HUDEP-2 (cell line): ENCODE measurements at regions not wholly inside any gene's neighbourhood (a gene's known extent, or its start where the extent isn't known, plus 50 kb on each side); places are given as distances from the start of the nearest gene placed in this dataset.

Source experiments
- DNase-seq, 76 experiments: peaks; one replicate each; lab custom pipeline; 2025; ENCODE audit not compliant: unreplicated experiment in 76 of 76; lab: John Stamatoyannopoulos, UW

- DNase-seq = no peak
Observed at GRCh38 chr12:67568055-67568454, 80.5 kb upstream of the DYRK2 start.

GRCh38 chr12:67572492-67572891, 76.1 kb upstream of the DYRK2 start:
- no peak for DNase-seq

GRCh38 chr12:67573566-67573965, 75.0 kb upstream of the DYRK2 start:
- DNase-seq = no peak

GRCh38 chr12:67578976-67579661, 69.4 kb upstream of the DYRK2 start:
- DNase-seq = no peak

DNA sequence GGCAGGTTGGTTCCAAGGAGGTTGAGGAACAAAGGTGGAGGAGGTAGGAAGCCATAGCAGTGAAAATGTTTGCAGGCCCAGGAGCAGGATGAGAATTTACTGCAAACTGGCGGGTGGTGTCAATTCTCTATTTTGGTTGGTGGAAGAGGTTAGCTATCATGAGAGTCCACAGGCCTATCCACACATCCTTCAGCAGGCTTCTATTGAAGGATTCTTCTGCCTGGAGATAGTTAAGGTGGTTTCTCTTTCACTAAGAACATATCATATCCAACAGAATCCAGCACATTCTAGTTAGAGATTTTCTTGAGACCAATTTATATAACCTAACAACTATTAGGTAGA, 68.9 kb upstream of the DYRK2 start:
- no peak for DNase-seq

GRCh38 chr12:67582238-67582834, 66.2 kb upstream of the DYRK2 start:
- DNase-seq = no peak

DNA sequence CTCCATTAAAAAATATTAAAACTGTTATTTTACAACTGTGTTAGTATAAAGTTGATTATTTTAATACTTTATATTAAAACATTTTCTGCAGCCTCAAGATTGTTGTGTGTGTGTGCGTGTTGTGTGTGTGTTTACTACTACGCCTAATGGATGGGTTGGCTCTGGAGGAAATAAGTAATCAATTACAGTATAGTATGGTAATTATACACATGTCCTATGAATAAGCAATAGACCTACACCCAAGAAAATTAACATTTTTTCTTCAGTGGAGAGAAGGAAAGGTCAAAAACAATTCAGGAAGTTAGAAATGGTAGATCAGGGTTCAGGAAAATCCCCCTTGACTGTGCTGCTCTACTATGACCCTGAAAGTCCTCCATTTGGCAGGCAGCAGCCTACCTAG, 65.7 kb upstream of the DYRK2 start:
- no peak for DNase-seq

DNA sequence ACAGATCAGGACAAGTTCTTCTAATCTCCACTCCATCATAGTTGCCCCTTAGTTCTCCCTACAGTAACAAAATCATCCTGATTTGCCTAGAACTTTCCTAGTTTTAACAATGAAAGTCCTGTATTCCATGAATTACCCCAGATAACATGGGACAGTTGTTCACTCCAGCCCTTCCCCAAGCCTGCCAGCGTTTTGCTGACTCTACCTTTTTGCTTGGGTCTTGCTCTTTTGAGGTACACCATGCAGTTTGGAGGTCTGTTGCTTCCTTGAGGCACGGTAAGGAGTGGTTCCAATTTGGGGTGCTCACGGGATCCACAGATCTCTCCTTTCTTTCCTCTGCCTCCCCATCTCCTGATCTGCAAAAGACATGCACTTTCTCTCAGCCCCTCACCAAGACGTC, 61.6 kb upstream of the DYRK2 start:
- DNase-seq = no peak

- DNase-seq = no peak
Observed at GRCh38 chr12:67589078-67589477, 59.5 kb upstream of the DYRK2 start.

- DNase-seq = no peak
Observed at GRCh38 chr12:67590149-67590790, 58.3 kb upstream of the DYRK2 start.

DNA sequence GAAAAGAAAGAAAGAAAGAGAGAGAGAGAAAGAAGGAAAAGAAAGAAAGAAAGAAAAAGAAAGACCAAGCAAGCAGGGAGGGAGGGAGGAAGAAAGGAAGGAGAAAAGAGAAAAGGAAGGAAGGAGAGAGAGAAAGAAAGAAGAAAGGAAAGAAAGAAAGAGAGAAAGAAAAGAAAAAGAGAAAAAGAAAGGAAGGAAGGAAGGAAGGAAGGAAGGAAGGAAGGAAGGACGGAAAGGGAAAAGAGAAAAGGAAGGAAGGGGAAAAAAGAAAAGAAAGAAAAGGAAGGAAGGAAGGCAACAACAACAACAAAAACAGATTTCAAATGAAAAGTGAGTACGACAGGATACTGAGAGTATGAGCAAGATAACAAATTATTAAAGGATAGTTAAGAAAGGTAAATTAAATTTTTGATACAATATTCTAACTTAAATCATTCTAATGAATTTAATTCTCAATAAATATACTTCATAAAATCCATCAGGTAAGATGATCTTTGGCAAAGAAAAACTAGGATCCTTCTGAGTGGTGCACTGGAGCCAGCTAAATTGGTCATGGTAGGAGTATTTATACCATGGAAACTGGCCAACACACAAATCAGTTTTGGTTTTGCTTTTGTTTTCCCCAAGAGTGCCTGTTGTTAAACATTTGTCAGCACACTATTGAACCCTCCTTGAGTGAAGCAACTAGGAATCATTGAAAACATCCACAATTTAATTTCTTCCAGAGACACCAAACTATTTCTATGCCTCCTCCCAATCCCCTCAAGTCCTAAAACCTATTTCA, 56.1 kb upstream of the DYRK2 start:
- DNase-seq = no peak

DNA sequence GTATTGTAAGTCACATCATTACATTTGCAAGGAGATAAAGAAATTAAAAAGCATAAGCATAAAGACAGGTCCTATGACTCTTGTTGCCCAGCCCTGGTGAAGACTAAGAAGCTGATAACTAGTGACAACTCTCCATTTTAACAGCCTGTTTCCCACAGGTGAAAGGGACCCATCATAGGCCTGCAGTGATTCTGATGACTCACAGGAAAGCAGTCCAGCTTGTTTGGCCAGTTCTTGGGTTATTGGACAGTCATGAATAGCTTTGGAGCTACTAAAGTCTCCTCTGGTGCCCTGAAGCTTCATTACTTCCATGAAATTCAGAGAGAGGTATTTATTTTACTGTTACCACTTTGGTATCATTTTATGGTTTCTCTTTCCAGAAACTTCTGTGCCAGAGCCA, 55.5 kb upstream of the DYRK2 start:
- no peak for DNase-seq

DNA sequence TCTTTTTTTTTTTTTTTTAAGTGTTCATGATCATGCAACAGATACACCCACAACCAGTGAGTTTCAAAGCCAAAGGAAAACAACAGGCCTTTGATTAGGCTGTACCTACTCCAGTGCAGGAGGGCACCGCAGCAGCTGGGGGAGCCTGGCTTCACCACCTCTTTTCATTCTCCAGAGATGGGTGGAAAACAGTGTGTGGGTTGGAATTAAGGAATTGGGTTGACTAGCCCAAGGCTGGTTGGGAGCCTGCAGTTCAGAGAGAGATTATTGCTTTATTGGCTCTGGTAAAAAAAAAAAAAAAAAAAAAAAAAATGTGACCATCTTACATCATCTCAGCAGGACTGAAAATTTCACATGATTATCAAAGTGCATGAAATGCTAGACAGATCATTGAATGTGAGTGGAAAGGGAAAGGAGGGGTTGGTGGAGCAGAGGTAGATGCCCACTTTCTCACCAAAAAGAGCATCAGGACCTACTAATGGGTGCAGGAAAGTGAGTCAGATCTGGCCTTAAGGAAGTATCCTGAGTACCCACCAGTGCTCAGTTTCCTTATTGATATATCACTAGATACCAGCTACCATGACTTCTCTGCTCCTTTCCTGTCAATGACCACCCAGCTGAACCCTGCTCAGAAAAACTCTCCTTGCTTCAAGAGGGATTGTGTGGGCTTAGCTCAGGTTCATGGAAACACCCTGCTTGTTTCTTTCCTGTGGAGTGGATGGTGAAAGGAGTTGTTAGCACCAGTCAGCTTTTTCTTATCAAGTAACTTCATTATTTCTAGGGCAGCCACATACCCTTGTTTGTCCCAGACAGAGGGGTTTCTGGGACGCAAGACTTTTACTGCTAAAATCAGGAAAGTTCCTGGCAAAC, 54.8 kb upstream of the DYRK2 start:
- no peak for DNase-seq

DNA sequence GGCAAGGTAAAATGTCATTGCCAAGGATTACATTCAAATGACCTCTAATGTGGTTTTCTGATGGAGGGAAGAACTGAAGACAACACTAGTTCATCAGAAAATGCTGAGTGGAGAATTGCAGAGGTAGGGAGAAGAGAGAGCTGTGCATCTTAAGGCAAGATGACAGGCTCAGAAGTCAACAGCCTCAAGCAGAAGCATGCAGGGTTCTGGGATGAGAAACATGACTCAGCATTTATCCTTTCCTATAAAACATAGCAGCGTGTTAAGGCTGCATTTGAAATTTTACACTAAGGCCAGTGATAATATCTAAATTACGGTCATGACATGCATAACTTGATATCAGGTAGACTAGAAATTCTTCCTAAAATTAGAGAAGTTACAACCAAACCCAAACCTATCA, 53.7 kb upstream of the DYRK2 start:
- no peak for DNase-seq

- no peak for DNase-seq
Observed at GRCh38 chr12:67595365-67595764, 53.2 kb upstream of the DYRK2 start.

GRCh38 chr12:67598598-67598997, 49.9 kb upstream of the DYRK2 start:
- no peak for DNase-seq
